ENCODE measurements at regions not wholly inside any gene's neighbourhood (a gene's known extent, or its start where the extent isn't known, plus 50 kb on each side); places are given as distances from the start of the nearest gene placed in this dataset.

DNA sequence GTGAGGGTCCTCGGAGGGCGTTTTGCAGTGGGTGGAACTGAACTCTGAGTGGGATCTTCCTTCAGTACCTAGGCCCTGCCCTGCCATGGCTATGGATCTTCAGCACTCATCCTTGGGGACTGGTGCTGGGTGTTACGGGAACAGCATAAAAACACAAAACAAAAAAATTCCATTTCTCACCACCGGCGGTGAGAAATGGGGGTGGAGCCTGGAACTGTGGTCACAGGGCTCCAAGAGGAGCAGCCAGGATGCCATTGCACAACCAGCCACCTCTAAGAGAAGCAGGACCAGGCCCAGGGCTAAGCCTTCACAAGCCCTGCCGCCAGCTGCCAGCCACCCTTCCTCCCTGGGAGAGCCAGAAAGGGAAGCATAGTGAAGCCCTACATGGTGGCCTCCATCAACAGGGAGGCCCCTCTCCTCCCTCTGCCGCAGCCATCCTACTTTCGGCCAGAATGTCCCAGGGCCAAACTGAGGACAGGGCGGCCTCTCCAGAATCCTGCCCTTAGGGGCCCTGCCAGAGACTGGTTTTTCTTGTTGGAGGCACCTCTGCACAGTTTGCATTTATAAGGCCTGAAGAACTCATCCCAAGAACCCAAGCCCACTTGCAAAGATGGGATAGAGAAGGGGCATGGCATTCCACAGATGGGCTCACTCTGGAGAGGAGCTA is 76.5 kb downstream of the VCPKMT start:
- no peak for TF ChIP-seq CTCF (IDR thresholded peaks at IDR 0.05; ENCODE audit: low read depth, low read length, missing input control)
- TF ChIP-seq EGR1 (IDR thresholded peaks at IDR 0.05; ENCODE audit: low read depth in 2 of 2): no peak
- TF ChIP-seq RAD21 (IDR thresholded peaks at IDR 0.05): no peak
- no peak for TF ChIP-seq HNF4G (IDR thresholded peaks at IDR 0.05)
- no peak for TF ChIP-seq YY1 (IDR thresholded peaks at IDR 0.05)
- TF ChIP-seq, protein P1, sequence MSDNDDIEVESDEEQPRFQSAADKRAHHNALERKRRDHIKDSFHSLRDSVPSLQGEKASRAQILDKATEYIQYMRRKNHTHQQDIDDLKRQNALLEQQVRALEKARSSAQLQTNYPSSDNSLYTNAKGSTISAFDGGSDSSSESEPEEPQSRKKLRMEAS (IDR thresholded peaks at IDR 0.05): no peak
- TF ChIP-seq, protein P2, sequence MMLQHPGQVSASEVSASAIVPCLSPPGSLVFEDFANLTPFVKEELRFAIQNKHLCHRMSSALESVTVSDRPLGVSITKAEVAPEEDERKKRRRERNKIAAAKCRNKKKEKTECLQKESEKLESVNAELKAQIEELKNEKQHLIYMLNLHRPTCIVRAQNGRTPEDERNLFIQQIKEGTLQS (IDR thresholded peaks at IDR 0.05): no peak
- TF ChIP-seq SP1 (IDR thresholded peaks at IDR 0.05): no peak
- TF ChIP-seq, protein P3, sequence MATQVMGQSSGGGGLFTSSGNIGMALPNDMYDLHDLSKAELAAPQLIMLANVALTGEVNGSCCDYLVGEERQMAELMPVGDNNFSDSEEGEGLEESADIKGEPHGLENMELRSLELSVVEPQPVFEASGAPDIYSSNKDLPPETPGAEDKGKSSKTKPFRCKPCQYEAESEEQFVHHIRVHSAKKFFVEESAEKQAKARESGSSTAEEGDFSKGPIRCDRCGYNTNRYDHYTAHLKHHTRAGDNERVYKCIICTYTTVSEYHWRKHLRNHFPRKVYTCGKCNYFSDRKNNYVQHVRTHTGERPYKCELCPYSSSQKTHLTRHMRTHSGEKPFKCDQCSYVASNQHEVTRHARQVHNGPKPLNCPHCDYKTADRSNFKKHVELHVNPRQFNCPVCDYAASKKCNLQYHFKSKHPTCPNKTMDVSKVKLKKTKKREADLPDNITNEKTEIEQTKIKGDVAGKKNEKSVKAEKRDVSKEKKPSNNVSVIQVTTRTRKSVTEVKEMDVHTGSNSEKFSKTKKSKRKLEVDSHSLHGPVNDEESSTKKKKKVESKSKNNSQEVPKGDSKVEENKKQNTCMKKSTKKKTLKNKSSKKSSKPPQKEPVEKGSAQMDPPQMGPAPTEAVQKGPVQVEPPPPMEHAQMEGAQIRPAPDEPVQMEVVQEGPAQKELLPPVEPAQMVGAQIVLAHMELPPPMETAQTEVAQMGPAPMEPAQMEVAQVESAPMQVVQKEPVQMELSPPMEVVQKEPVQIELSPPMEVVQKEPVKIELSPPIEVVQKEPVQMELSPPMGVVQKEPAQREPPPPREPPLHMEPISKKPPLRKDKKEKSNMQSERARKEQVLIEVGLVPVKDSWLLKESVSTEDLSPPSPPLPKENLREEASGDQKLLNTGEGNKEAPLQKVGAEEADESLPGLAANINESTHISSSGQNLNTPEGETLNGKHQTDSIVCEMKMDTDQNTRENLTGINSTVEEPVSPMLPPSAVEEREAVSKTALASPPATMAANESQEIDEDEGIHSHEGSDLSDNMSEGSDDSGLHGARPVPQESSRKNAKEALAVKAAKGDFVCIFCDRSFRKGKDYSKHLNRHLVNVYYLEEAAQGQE (IDR thresholded peaks at IDR 0.05): no peak
- no peak for TF ChIP-seq NR2F2 (IDR thresholded peaks at IDR 0.05)
- no peak for TF ChIP-seq RXRA (IDR thresholded peaks at IDR 0.05)
- TF ChIP-seq FOXA1 (IDR thresholded peaks at IDR 0.05): no peak
- no peak for TF ChIP-seq ZBTB33 (IDR thresholded peaks at IDR 0.05)
- no peak for TF ChIP-seq JUND (IDR thresholded peaks at IDR 0.05)
